ENCODE measurements at regions not wholly inside any gene's neighbourhood (a gene's known extent, or its start where the extent isn't known, plus 50 kb on each side); places are given as distances from the start of the nearest gene placed in this dataset.

GRCh38 chr14:22325676-22326400 is 263.2 kb downstream of the DAD1 start:
- DNase-seq (ENCODE audit: extremely low read depth, low read depth) = no peak
- TF ChIP-seq, protein P1, sequence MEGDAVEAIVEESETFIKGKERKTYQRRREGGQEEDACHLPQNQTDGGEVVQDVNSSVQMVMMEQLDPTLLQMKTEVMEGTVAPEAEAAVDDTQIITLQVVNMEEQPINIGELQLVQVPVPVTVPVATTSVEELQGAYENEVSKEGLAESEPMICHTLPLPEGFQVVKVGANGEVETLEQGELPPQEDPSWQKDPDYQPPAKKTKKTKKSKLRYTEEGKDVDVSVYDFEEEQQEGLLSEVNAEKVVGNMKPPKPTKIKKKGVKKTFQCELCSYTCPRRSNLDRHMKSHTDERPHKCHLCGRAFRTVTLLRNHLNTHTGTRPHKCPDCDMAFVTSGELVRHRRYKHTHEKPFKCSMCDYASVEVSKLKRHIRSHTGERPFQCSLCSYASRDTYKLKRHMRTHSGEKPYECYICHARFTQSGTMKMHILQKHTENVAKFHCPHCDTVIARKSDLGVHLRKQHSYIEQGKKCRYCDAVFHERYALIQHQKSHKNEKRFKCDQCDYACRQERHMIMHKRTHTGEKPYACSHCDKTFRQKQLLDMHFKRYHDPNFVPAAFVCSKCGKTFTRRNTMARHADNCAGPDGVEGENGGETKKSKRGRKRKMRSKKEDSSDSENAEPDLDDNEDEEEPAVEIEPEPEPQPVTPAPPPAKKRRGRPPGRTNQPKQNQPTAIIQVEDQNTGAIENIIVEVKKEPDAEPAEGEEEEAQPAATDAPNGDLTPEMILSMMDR (IDR thresholded peaks at IDR 0.05; ENCODE audit: low read depth, low read length) = no peak

GRCh38 chr14:22320362-22320750 is 268.7 kb downstream of the DAD1 start:
- TF ChIP-seq, protein P1 (IDR thresholded peaks at IDR 0.05; ENCODE audit: low read depth, low read length) = no peak
- DNase-seq (ENCODE audit: extremely low read depth, low read depth) = no peak

GRCh38 chr14:22319526-22320361 is 269.3 kb downstream of the DAD1 start:
- DNase-seq (ENCODE audit: extremely low read depth, low read depth) = no peak
- TF ChIP-seq, protein P1 (IDR thresholded peaks at IDR 0.05; ENCODE audit: low read depth, low read length) = peak; percentile 59

DNA sequence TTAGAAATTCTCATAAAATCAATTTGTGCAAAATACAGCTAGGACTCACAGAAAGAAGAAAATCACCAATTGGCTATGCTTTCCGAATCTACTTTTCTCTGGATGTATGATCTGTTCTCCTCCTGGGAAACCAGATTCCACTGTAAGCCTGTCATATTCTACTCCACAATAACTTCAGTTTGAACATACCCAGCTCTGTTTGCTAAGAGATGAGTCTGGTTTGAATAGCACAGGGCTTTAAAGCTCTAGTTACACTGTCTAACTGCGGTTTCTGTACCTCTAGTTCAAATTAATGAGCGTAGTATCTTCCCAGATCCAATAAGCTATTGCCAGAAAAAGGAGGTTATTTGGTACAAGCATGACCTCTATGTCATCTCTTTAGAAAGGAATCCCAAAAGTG is 270.1 kb downstream of the DAD1 start:
- DNase-seq (ENCODE audit: extremely low read depth, low read depth) = no peak
- TF ChIP-seq, protein P1 (IDR thresholded peaks at IDR 0.05; ENCODE audit: low read depth, low read length) = no peak

- no peak for DNase-seq (ENCODE audit: extremely low read depth, low read depth)
- TF ChIP-seq, protein P1 (IDR thresholded peaks at IDR 0.05; ENCODE audit: low read depth, low read length) = no peak
These were observed 272.6 kb downstream of the DAD1 start for GRCh38 chr14:22316473-22316872.

DNA sequence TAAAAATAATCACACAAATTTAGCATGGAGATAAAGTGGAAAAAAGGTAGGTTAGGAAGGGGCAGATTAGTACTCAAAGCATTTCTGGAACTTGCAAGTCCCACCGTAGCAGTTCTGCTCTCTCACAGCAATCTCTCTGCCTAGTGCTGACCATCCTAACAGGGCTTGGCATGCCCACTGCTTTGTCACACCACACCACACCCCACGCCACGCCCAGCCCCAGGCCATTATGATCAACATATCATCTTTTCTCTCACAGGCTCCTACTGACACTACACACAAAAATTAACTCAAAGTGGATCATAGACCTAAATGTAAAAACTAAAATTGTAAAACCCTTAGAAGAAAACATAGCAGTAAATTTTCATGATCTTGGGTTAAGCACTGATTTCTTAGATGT is 273.7 kb downstream of the DAD1 start:
- TF ChIP-seq, protein P1 (IDR thresholded peaks at IDR 0.05; ENCODE audit: low read depth, low read length) = no peak
- no peak for DNase-seq (ENCODE audit: extremely low read depth, low read depth)

GRCh38 chr14:22314183-22314820 is 274.7 kb downstream of the DAD1 start:
- no peak for DNase-seq (ENCODE audit: extremely low read depth, low read depth)
- TF ChIP-seq, protein P1 (IDR thresholded peaks at IDR 0.05; ENCODE audit: low read depth, low read length) = peak; percentile 61

Data from AG09319 (cell line).